Endothelial cell of umbilical vein (primary cell): ENCODE measurements at regions not wholly inside any gene's neighbourhood (a gene's known extent, or its start where the extent isn't known, plus 50 kb on each side); places are given as distances from the start of the nearest gene placed in this dataset.
"Not testable (repeated sequence)": the region's sequence is repeated elsewhere in the genome, so short reads cannot be mapped to it uniquely, and the experiment has no call there.

Experiments used
- CTCF ChIP-seq, 2 donors: IDR thresholded peaks; 1 replicate in 1 of 2; 2 replicates in 1 of 2; pipeline ENCODE4 v1.5.1; 2011; ENCODE audit warnings: low read length in 2 of 2, mild to moderate bottlenecking in 2 of 2, moderate library complexity in 2 of 2, control low read depth in 1 of 2, inconsistent platforms in 1 of 2, low read depth in 1 of 2; ENCODE audit not compliant: insufficient read depth in 1 of 2; ENCODE audit errors: extremely low read depth in 1 of 2
- EZH2 ChIP-seq: IDR thresholded peaks from 2 replicates; pipeline ENCODE4 v1.6.1; 2012; ENCODE audit warnings: borderline replicate concordance, low read depth, mild to moderate bottlenecking, moderate library complexity, low read length, inconsistent platforms; ENCODE audit not compliant: severe bottlenecking
- MAX ChIP-seq: IDR thresholded peaks from 2 replicates; pipeline ENCODE4 v1.6.1; 2011; ENCODE audit not compliant: insufficient read depth, insufficient read length
- POLR2A ChIP-seq: IDR thresholded peaks from 2 replicates; pipeline ENCODE4 v1.6.1; 2012; ENCODE audit warnings: low read depth, mild to moderate bottlenecking, control low read depth, low read length
- POLR2AphosphoS5 ChIP-seq: IDR thresholded peaks from 2 replicates; pipeline ENCODE4 v1.6.1; 2012; ENCODE audit warnings: low read depth, mild to moderate bottlenecking, control low read depth, low read length, moderate library complexity; ENCODE audit not compliant: insufficient read depth

- TF ChIP-seq CTCF (IDR thresholded peaks at IDR 0.05; ENCODE audit: extremely low read depth in 1 of 2, insufficient read depth in 1 of 2, low read depth in 1 of 2, low read length in 2 of 2); POLR2A; EZH2; MAX; POLR2AphosphoS5: not testable (repeated sequence)
Observed at GRCh38 chr20:48396981-48397861, 430.6 kb downstream of the PREX1 start.
